HEK293 (cell line): ENCODE measurements at regions not wholly inside any gene's neighbourhood (a gene's known extent, or its start where the extent isn't known, plus 50 kb on each side); places are given as distances from the start of the nearest gene placed in this dataset.

Experiments used
- CTCF ChIA-PET: fragments of 350-600 bp; formaldehyde crosslinking; extraction: SDS; loops from one replicate; lab custom pipeline; 2021; ENCODE audit warnings: antibody characterized with exemption; lab: Yijun Ruan, JAX
- POLR2A ChIA-PET: fragments of 300-600 bp; formaldehyde crosslinking; extraction: SDS; loops from one replicate; lab custom pipeline; 2020; ENCODE audit warnings: antibody characterized with exemption, inconsistent platforms; lab: Yijun Ruan, JAX
- H3K27ac ChIP-seq: fragments of 200-500 bp; sonication (Bioruptor generic); 2 replicates; pipeline ENCODE4 v1.5.1; 2014; ENCODE audit warnings: low read depth, low read length, control low read depth, inconsistent platforms; ENCODE audit errors: extremely low read depth
- H3K36me3 ChIP-seq, 2 experiments: fragments of 200-500 bp in 1 of 2; sonication (Bioruptor generic) in 1 of 2; 1 replicate in 1 of 2; 2 replicates in 1 of 2; pipeline ENCODE4 v1.5.1; 2014 to 2017; ENCODE audit warnings: inconsistent platforms in 2 of 2, low read length in 2 of 2; ENCODE audit not compliant: control insufficient read depth in 2 of 2, insufficient read depth in 1 of 2
- H3K4me1 ChIP-seq: fragments of 200-500 bp; sonication (Bioruptor generic); 2 replicates; pipeline ENCODE4 v1.5.1; 2014; ENCODE audit warnings: mild to moderate bottlenecking, low read length, inconsistent platforms; ENCODE audit not compliant: control insufficient read depth, insufficient read depth
- H3K4me3 ChIP-seq: 2 replicates; pipeline ENCODE4 v1.5.1; 2011; ENCODE audit warnings: low read depth, mild to moderate bottlenecking, control low read depth, low read length, moderate library complexity
- H3K9me3 ChIP-seq: fragments of 200-500 bp; sonication (Bioruptor generic); 2 replicates; pipeline ENCODE4 v1.5.1; 2014; ENCODE audit warnings: low read depth, low read length, inconsistent platforms; ENCODE audit not compliant: control insufficient read depth, insufficient read depth
- BCL6B ChIP-seq: fragments of 450-650 bp; formaldehyde crosslinking; IDR thresholded peaks from 2 replicates; pipeline ENCODE4 v1.5.1; 2017; ENCODE audit warnings: missing biosample characterization, missing genetic modification characterization
- KLF8 ChIP-seq: fragments of 450-650 bp; formaldehyde crosslinking; IDR thresholded peaks from 2 replicates; pipeline ENCODE4 v1.5.1; 2016; ENCODE audit warnings: missing biosample characterization, missing genetic modification characterization
- MEIS1 ChIP-seq: sonication (generic); formaldehyde crosslinking; IDR thresholded peaks from 2 replicates; pipeline ENCODE4 v1.8.1; 2022; ENCODE audit warnings: missing genetic modification reagents, mild to moderate bottlenecking, borderline replicate concordance
- PRDM1 ChIP-seq: fragments of 450-650 bp; formaldehyde crosslinking; IDR thresholded peaks from 2 replicates; pipeline ENCODE4; 2016; ENCODE audit warnings: missing biosample characterization, missing genetic modification characterization
- SALL2 ChIP-seq: fragments of 450-650 bp; formaldehyde crosslinking; IDR thresholded peaks from 2 replicates; pipeline ENCODE4 v1.5.0; 2017; ENCODE audit warnings: missing biosample characterization, mild to moderate bottlenecking, missing genetic modification characterization, borderline replicate concordance
- SCRT2 ChIP-seq: fragments of 450-650 bp; formaldehyde crosslinking; IDR thresholded peaks from 2 replicates; pipeline ENCODE4 v1.5.1; 2016; ENCODE audit warnings: missing biosample characterization, missing genetic modification characterization
- SP2 ChIP-seq: fragments of 450-650 bp; formaldehyde crosslinking; IDR thresholded peaks from 2 replicates; pipeline ENCODE4 v1.5.1; 2016; ENCODE audit warnings: missing biosample characterization, missing genetic modification characterization
- SP7 ChIP-seq: fragments of 450-650 bp; formaldehyde crosslinking; IDR thresholded peaks from 2 replicates; pipeline ENCODE4 v1.5.1; 2016; ENCODE audit warnings: missing biosample characterization, missing genetic modification characterization
- YY2 ChIP-seq: fragments of 450-650 bp; formaldehyde crosslinking; IDR thresholded peaks from 2 replicates; pipeline ENCODE4 v1.5.1; 2016; ENCODE audit warnings: missing biosample characterization, missing genetic modification characterization
- ZBTB17 ChIP-seq: fragments of 450-650 bp; formaldehyde crosslinking; IDR thresholded peaks from 2 replicates; pipeline ENCODE4 v1.5.1; 2016; ENCODE audit warnings: missing biosample characterization, missing genetic modification characterization
- ZNF24 ChIP-seq: fragments of 450-650 bp; formaldehyde crosslinking; IDR thresholded peaks from 2 replicates; pipeline ENCODE4 v1.5.1; 2016; ENCODE audit warnings: missing biosample characterization, missing genetic modification characterization
- ZNF280C ChIP-seq: fragments of 450-650 bp; formaldehyde crosslinking; IDR thresholded peaks from 2 replicates; pipeline ENCODE4 v1.5.1; 2016; ENCODE audit warnings: missing biosample characterization, missing genetic modification characterization
- ZNF280D ChIP-seq: fragments of 450-650 bp; formaldehyde crosslinking; IDR thresholded peaks from 2 replicates; pipeline ENCODE4 v1.5.1; 2016; ENCODE audit warnings: missing biosample characterization, missing genetic modification characterization
- ZNF311 ChIP-seq: fragments of 450-650 bp; formaldehyde crosslinking; IDR thresholded peaks from 2 replicates; pipeline ENCODE4 v1.5.1; 2017; ENCODE audit warnings: missing biosample characterization, missing genetic modification characterization, borderline replicate concordance
- ZNF362 ChIP-seq: fragments of 450-650 bp; formaldehyde crosslinking; IDR thresholded peaks from 2 replicates; pipeline ENCODE4 v1.5.1; 2016; ENCODE audit warnings: missing biosample characterization, missing genetic modification characterization
- ZNF366 ChIP-seq: fragments of 450-650 bp; formaldehyde crosslinking; conservative IDR thresholded peaks from 2 replicates; pipeline ENCODE4 v1.5.1; 2016; ENCODE audit warnings: missing biosample characterization, missing genetic modification characterization
- ZNF37A ChIP-seq: fragments of 450-650 bp; IDR thresholded peaks from 2 replicates; pipeline ENCODE4 v1.5.1; 2018; ENCODE audit warnings: missing biosample characterization, missing genetic modification characterization
- ZNF394 ChIP-seq: fragments of 450-650 bp; formaldehyde crosslinking; IDR thresholded peaks from 2 replicates; pipeline ENCODE4 v1.5.1; 2016; ENCODE audit warnings: missing biosample characterization, missing genetic modification characterization, mild to moderate bottlenecking, moderate library complexity, borderline replicate concordance
- ZNF513 ChIP-seq: fragments of 450-650 bp; IDR thresholded peaks from 2 replicates; pipeline ENCODE4 v1.5.1; 2018; ENCODE audit warnings: missing biosample characterization, missing genetic modification characterization
- ZNF544 ChIP-seq: fragments of 450-650 bp; formaldehyde crosslinking; IDR thresholded peaks from 2 replicates; pipeline ENCODE4 v1.5.0; 2017; ENCODE audit warnings: missing biosample characterization, missing genetic modification characterization
- ZNF654 ChIP-seq: fragments of 450-650 bp; formaldehyde crosslinking; IDR thresholded peaks from 2 replicates; pipeline ENCODE4 v1.5.1; 2016; ENCODE audit warnings: low read depth, missing biosample characterization, missing genetic modification characterization
- ZNF792 ChIP-seq: fragments of 450-650 bp; formaldehyde crosslinking; IDR thresholded peaks from 2 replicates; pipeline ENCODE4 v1.5.1; 2016; ENCODE audit warnings: missing biosample characterization, missing genetic modification characterization

GRCh38 chr4:124330045-124330444 lies 382.5 kb downstream of the ANKRD50 start:
- H3K36me3 ChIP-seq = no peaks in the 10 kb centered on the region
- POLR2A ChIA-PET = no interaction called here
- CTCF ChIA-PET = interaction anchor here (1.0 kb wide), 1 partner anchor 954 kb away, joined by 4 read pairs; no protein-coding TSS in a partner anchor
- no peaks in the 10 kb centered on the region for H3K4me1 ChIP-seq
- no peak overlapping the region for H3K4me3 ChIP-seq
- H3K27ac ChIP-seq = no peak overlapping the region
- TF ChIP-seq ZNF280D (tag by site-specific recombination) (no peak), BCL6B (tag by site-specific recombination) (no peak), ZNF654 (no peak), SP2 (tag by site-specific recombination) (no peak), ZNF37A (tag by site-specific recombination) (no peak), MEIS1 (CRISPR knock-in tag) (no peak), ZNF394 (tag by site-specific recombination) (no peak), ZNF366 (tag by site-specific recombination) (no peak), KLF8 (tag by site-specific recombination) (no peak), SALL2 (no peak), SCRT2 (tag by site-specific recombination) (no peak), ZNF362 (tag by site-specific recombination) (no peak), ZNF513 (tag by site-specific recombination) (no peak), ZNF544 (no peak), ZNF24 (tag by site-specific recombination) (no peak), YY2 (tag by site-specific recombination) (no peak), SP7 (tag by site-specific recombination) (no peak), PRDM1 (tag by site-specific recombination) (no peak), ZNF792 (tag by site-specific recombination) (no peak)
- TF ChIP-seq, all 188 proteins: peak for 0
- H3K9me3 ChIP-seq = no peaks in the 10 kb centered on the region

- H3K4me3 ChIP-seq = no peak overlapping the region
- H3K27ac ChIP-seq = no peak overlapping the region
- ChIA-PET CTCF (interaction anchor here (1.1 kb wide), 1 partner anchor 951 kb away, joined by 3 read pairs; no protein-coding TSS in a partner anchor), POLR2A (no interaction called here)
- no peaks in the 10 kb centered on the region for H3K9me3 ChIP-seq
- no peaks in the 10 kb centered on the region for H3K36me3 ChIP-seq
- no peaks in the 10 kb centered on the region for H3K4me1 ChIP-seq
- no peak for TF ChIP-seq ZNF311
- TF ChIP-seq ZNF280C = no peak
- TF ChIP-seq ZBTB17 (tag by site-specific recombination) = no peak
Measured at GRCh38 chr4:124331781-124332180, 380.8 kb downstream of the ANKRD50 start.
